Keratinocyte (primary cell): ENCODE measurements at regions not wholly inside any gene's neighbourhood (a gene's known extent, or its start where the extent isn't known, plus 50 kb on each side); places are given as distances from the start of the nearest gene placed in this dataset.

Experiments
- DNase-seq: peaks from one replicate; pipeline ENCODE4 v3.0.0-alpha.2; 2011; ENCODE audit warnings: low read depth, missing footprints, low spot score
- FAIRE-seq: peaks from 2 replicates; lab custom pipeline; 2011; peaks lifted over from hg19 to GRCh38; lab: Jason Lieb, UNC
- H2AFZ ChIP-seq: 2 replicates; pipeline ENCODE4 v1.6.0; 2012; ENCODE audit warnings: low read length, control low read depth, inconsistent platforms; ENCODE audit not compliant: control insufficient read depth
- H3K27ac ChIP-seq: 2 replicates; pipeline ENCODE4 v1.5.1; 2011; ENCODE audit warnings: low read length; ENCODE audit not compliant: control insufficient read depth, insufficient read depth
- H3K27me3 ChIP-seq: 3 replicates; pipeline ENCODE4 v1.6.0; 2011; ENCODE audit warnings: low read length; ENCODE audit not compliant: control insufficient read depth, insufficient read depth; ENCODE audit errors: extremely low read depth
- H3K36me3 ChIP-seq, 2 experiments: 2 replicates in 1 of 2; 3 replicates in 1 of 2; pipeline ENCODE4 v1.5.1; 2011; ENCODE audit warnings: low read length in 2 of 2, mild to moderate bottlenecking in 1 of 2; ENCODE audit not compliant: control insufficient read depth in 2 of 2, insufficient read depth in 2 of 2; ENCODE audit errors: extremely low read depth in 1 of 2
- H3K4me1 ChIP-seq: 3 replicates; pipeline ENCODE4 v1.5.1; 2011; ENCODE audit warnings: low read length; ENCODE audit not compliant: control insufficient read depth, insufficient read depth; ENCODE audit errors: extremely low read depth
- H3K4me2 ChIP-seq: 3 replicates; pipeline ENCODE4 v1.6.0; 2011; ENCODE audit warnings: low read depth, low read length; ENCODE audit not compliant: control insufficient read depth, insufficient read depth; ENCODE audit errors: extremely low read depth
- H3K4me3 ChIP-seq, 3 experiments: fragments of 200-600 bp in 1 of 3; sonication (generic) in 1 of 3; 2 replicates in 2 of 3; 3 replicates in 1 of 3; pipeline ENCODE4 v1.5.1; 2011 to 2016; ENCODE audit warnings: low read length in 3 of 3, mild to moderate bottlenecking in 3 of 3, control low read depth in 2 of 3, inconsistent platforms in 1 of 3, low read depth in 1 of 3, mixed read lengths in 1 of 3, mixed run types in 1 of 3, moderate library complexity in 1 of 3; ENCODE audit not compliant: control insufficient read depth in 2 of 3, insufficient read depth in 2 of 3; ENCODE audit errors: extremely low read depth in 1 of 3
- H3K79me2 ChIP-seq: 2 replicates; pipeline ENCODE4 v1.6.0; 2012; ENCODE audit warnings: low read length; ENCODE audit not compliant: control insufficient read depth, insufficient read depth
- H3K9ac ChIP-seq: 3 replicates; pipeline ENCODE4 v1.6.0; 2011; ENCODE audit warnings: low read length; ENCODE audit not compliant: control insufficient read depth, insufficient read depth; ENCODE audit errors: extremely low read depth
- H3K9me1 ChIP-seq: 3 replicates; pipeline ENCODE4 v1.6.0; 2011; ENCODE audit warnings: low read length; ENCODE audit not compliant: control insufficient read depth, insufficient read depth; ENCODE audit errors: extremely low read depth
- H3K9me3 ChIP-seq: 2 replicates; pipeline ENCODE4 v1.5.1; 2012; ENCODE audit warnings: low read depth, low read length; ENCODE audit not compliant: control insufficient read depth
- H4K20me1 ChIP-seq: 3 replicates; pipeline ENCODE4 v1.6.0; 2011; ENCODE audit warnings: low read length; ENCODE audit not compliant: control insufficient read depth, insufficient read depth; ENCODE audit errors: extremely low read depth
- CTCF ChIP-seq, 3 experiments: IDR thresholded peaks in 1 of 3; conservative IDR thresholded peaks in 1 of 3; optimal IDR thresholded peaks in 1 of 3; 2 replicates in 2 of 3; 3 replicates in 1 of 3; pipeline versions ENCODE3 to v1.5.1; 2011; ENCODE audit warnings: low read length in 3 of 3, mild to moderate bottlenecking in 3 of 3, moderate library complexity in 2 of 3, control low read depth in 1 of 3, inconsistent platforms in 1 of 3; ENCODE audit not compliant: insufficient read depth in 2 of 3; ENCODE audit errors: extremely low read depth in 1 of 3
- EZH2 ChIP-seq: IDR thresholded peaks from one replicate; pipeline ENCODE4 v1.6.1; 2012; ENCODE audit warnings: inconsistent platforms, mild to moderate bottlenecking, low read length, moderate library complexity
- dilution Hi-C: fragments of 300-500 bp; cut with MboI; formaldehyde crosslinking; loops from one replicate; pipeline ENCODE4 v1.7.0; 2020; ENCODE audit warnings: low sequenced_read_pairs; ENCODE audit not compliant: extremely low pct_ligation_motif_present

- DNase-seq (no peak), FAIRE-seq (no peak)
- Histone ChIP-seq H3K9ac (no peak overlapping the region), H4K20me1 (no peaks in the 10 kb centered on the region), H3K27me3 (no peaks in the 10 kb centered on the region), H3K27ac (no peak overlapping the region), H3K36me3 (no peaks in the 10 kb centered on the region), H3K9me3 (no peaks in the 10 kb centered on the region), H3K4me1 (no peaks in the 10 kb centered on the region), H3K79me2 (no peaks in the 10 kb centered on the region), H2AFZ (no peak overlapping the region), H3K4me3 (no peak overlapping the region), H3K9me1 (no peaks in the 10 kb centered on the region), H3K4me2 (no peak overlapping the region)
- TF ChIP-seq CTCF (optimal IDR thresholded peaks at IDR 0.05 in 1 of 3, IDR thresholded peaks at IDR 0.05 in 1 of 3, conservative IDR thresholded peaks at IDR 0.05 in 1 of 3; ENCODE audit: extremely low read depth in 1 of 3, insufficient read depth in 2 of 3, low read length in 3 of 3): no peak
- no peak for TF ChIP-seq EZH2
- dilution Hi-C loops: no loop called here
Measured at GRCh38 chr21:15121655-15122120, 56.9 kb upstream of the NRIP1 start.

- H3K27me3 ChIP-seq: no peaks in the 10 kb centered on the region
- TF ChIP-seq EZH2: no peak
- no peak for TF ChIP-seq CTCF (optimal IDR thresholded peaks at IDR 0.05 in 1 of 3, IDR thresholded peaks at IDR 0.05 in 1 of 3, conservative IDR thresholded peaks at IDR 0.05 in 1 of 3; ENCODE audit: extremely low read depth in 1 of 3, insufficient read depth in 2 of 3, low read length in 3 of 3)
- no peaks in the 10 kb centered on the region for H3K79me2 ChIP-seq
- dilution Hi-C loops: no loop called here
- H3K9me1 ChIP-seq: no peaks in the 10 kb centered on the region
- no peak for DNase-seq
- FAIRE-seq: no peak
- H3K36me3 ChIP-seq: no peaks in the 10 kb centered on the region
- no peaks in the 10 kb centered on the region for H3K4me1 ChIP-seq
- no peak overlapping the region for H3K4me3 ChIP-seq
- H3K9me3 ChIP-seq: no peaks in the 10 kb centered on the region
- H2AFZ ChIP-seq: no peak overlapping the region
- no peak overlapping the region for H3K27ac ChIP-seq
- no peaks in the 10 kb centered on the region for H4K20me1 ChIP-seq
- no peak overlapping the region for H3K9ac ChIP-seq
- H3K4me2 ChIP-seq: no peak overlapping the region
Measured at GRCh38 chr21:15122241-15122640, 57.4 kb upstream of the NRIP1 start.
